DMS153 (cell line): ENCODE measurements at regions not wholly inside any gene's neighbourhood (a gene's known extent, or its start where the extent isn't known, plus 50 kb on each side); places are given as distances from the start of the nearest gene placed in this dataset.
A peak's percentile ranks its signal among the peaks of the same experiment; 100 is the strongest.

Experiments used
- DNase-seq: peaks from one replicate; lab custom pipeline; 2025; lab: John Stamatoyannopoulos, UW

DNA sequence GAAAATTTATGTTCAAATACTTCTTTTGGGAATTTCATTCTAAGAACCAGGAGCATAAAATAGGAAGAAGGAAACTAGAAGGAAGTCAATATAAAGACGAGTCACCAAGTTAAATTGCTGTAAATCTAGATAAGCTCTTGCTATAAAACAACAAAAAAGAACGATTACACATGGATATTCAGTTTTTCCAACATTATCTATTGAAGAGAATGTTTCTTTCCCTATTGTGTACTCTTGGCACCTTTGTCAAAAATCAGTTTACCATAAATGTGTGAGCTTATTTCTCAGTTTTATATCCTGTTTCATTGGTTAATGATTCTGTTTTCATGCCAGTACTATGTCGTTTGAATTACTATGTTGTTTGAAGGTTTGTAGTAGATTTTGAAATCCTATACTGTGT lies 536.3 kb upstream of the MKI67 start:
- no peak for DNase-seq

- DNase-seq = no peak
These were observed 538.5 kb upstream of the MKI67 start for GRCh38 chr10:128664729-128665128.

DNA sequence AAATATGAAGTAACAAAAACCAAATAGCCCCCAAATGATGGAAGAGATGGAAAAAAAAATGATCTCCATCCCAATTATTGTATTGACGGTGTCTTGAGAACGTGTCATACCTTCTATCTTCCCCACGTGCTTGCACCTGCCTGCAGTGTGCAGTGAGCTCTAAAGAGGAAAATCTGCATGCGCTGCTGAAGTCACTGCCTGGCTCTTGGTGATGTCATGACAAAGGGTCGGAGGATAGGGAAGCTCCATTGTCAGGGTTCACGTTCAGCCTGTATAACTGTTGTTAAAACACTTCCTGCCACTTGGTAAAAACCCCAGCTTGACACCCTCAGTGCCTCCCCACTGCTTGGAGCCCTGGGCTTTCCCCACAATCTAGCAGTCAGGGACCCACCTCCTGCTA lies 549.2 kb upstream of the MKI67 start:
- no peak for DNase-seq

GRCh38 chr10:128680116-128680515 lies 553.9 kb upstream of the MKI67 start:
- no peak for DNase-seq

- DNase-seq = no peak
These were observed 558.0 kb upstream of the MKI67 start for GRCh38 chr10:128684215-128684614.

DNA sequence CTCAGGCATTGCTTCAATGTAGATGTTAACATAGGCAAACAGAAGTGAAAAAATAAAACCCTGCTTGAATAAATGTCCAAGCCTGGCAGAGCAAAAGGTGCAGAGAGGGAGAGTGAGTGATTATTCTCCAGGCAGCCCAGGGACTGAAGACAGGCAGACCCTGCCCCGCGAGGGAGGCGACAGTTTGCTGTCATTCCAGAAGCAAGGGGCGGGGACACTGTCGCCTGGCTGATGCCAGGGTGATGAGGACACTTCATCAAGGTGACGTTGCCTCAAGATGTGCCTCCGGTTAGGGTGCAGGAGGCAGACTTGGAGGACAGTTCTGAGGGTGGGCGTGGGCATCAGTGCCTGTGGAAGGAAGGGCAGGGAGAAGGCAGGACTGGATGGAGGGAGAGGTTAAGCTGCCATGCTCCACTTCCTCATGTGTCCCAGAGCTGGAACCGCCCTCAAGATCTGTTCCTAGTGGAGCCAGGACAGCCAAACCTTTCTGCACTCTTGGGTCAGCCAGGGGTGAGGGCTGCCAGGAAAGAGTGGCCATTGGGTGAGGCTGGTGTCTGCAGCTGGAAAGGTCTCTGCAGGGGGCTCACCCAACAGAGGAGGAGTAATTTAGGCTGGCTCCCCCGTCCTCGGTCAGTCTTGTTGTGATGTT lies 560.5 kb upstream of the MKI67 start:
- DNase-seq = no peak

- no peak for DNase-seq
These were observed 561.2 kb upstream of the MKI67 start for GRCh38 chr10:128687408-128687807.

DNA sequence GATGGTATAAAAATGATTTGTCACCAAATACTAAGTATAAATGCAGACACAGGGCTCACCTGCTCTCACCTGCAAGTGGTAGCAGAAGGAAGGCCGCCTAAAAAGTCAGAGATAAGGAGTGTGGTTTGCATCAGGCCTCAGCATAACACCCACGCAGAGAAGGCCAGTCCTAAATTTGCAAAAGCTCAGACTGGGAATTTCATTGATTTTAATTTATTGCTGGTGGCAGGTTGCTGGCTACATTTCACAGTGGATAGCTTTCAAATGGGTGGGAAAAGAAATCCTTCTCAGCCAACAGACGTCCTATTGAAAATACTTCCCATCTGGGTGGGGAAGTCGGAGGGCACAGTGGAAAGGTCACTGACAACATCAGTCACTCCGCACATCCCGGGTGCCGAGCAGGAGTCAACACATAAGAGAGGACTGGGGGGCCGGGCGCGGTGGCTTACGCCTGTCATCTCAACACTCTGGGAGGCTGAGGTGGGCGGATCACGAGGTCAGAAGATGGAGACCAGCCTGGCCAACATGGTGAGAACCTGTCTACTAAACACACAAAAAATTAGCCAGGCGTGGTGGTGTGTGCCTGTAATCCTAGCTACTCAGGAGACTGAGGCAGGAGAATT lies 561.8 kb upstream of the MKI67 start:
- no peak for DNase-seq

- no peak for DNase-seq
These were observed 563.4 kb upstream of the MKI67 start for GRCh38 chr10:128689667-128690066.

DNA sequence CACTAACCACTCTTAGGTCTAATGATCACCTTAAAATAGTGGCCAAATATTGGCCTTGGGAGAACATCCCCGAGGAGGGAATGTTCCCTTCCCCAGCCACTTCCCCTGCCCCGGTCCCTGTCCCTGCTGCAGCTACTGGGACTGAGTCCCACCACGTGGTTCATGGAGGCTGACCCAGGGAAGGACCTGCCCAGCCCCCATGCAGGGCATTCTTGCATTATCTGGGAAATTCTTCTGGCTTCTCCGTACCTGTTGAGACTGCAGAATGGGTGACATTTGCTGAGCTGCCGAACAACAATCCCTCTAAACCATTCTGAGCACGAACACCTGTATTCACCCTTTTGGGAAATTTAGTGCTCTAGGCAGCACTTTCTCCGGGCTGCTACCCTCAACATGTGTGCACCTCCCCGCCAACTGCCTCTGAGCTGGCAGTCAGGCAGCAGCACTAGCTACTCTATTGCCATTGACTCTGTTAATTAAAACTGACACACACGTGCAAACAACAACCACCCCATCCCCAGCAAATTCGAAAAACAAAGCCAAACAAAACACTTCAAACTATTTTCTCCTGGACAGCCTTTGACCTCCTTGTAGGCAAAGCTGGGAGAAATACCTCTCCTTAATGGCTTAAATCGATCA lies 567.4 kb upstream of the MKI67 start:
- DNase-seq = no peak

- no peak for DNase-seq
These were observed 568.1 kb upstream of the MKI67 start for GRCh38 chr10:128694168-128694850.

- no peak for DNase-seq
These were observed 568.9 kb upstream of the MKI67 start for GRCh38 chr10:128694851-128695725.

DNA sequence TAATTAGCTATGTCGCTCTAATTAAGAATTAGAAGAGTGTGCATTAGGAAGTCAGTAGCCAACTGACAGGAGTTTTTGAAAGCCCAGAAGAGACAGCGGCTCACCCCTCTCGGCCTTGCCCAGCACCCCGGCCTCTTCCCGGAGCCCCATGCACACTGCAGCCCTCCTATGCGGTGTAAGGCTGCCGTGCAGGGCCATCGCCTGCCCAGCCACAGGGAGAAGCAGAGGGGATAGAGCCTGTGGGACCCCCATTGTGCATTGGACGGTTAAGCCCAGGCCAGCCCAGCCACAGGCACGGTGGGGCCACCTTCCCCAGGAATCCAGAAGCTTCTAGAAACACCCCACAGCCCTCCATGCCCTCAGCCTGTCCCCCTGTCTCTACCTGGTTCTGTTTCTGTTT lies 569.7 kb upstream of the MKI67 start:
- DNase-seq = no peak

GRCh38 chr10:128697437-128697836 lies 571.2 kb upstream of the MKI67 start:
- DNase-seq = no peak

GRCh38 chr10:128701381-128701780 lies 575.2 kb upstream of the MKI67 start:
- no peak for DNase-seq

DNA sequence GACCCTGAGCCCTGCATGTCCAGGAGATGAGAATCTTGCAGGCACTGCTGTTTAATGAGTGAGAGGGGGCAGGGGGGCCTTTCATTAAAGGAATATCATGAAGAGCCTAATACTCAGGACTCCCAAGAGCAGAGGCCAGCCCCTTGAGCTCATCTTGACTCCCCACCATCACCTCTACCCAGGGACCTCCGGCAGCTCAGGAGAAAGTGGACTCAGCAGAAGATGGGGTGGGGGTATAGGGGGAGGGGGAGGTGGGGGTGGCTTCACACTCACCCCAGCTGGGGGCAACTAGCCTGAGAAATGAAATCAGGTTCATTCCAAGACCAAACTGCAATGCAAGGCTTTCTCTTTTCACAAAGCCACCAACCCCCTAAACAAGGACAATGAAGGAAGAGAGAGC lies 575.6 kb upstream of the MKI67 start:
- DNase-seq = no peak

DNA sequence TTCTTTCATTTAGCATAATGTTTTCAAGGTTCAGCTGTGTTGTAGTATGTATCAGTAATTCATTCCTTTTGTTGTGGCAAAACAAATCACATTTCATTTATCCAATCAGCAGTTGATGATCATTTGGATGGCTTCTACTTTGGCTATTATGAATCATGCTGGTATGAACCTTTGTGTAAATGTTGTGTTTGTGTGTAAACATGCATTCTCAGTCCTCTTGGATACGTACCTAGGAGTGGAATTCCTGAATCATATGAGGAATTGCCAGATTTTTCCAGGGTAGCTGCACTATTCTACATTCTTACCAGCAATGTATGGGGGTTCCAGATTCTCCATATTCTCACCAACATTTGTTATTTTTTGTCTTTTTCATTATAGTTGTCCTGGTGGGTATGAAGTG lies 578.5 kb upstream of the MKI67 start:
- no peak for DNase-seq

GRCh38 chr10:128708182-128708581 lies 582.0 kb upstream of the MKI67 start:
- DNase-seq = peak; percentile 3

DNA sequence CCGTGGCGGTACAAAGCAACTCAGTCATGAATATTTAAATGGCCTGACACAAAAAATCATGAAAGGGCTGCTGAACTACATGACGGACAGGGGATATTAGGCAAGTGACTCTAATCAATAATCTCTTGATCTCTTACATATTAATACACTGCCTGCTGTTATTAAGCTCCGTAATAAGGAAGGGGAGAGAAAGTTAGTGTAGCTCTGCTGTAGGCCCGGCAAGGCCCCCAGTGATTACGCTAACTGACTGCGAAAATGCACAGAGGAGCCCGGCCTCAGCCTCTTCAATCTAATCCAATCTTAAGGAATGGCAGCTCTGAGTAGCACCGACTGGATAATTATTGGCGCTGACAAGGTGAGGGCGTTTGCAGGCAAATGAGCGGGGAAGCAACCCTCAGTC lies 583.5 kb upstream of the MKI67 start:
- no peak for DNase-seq

DNA sequence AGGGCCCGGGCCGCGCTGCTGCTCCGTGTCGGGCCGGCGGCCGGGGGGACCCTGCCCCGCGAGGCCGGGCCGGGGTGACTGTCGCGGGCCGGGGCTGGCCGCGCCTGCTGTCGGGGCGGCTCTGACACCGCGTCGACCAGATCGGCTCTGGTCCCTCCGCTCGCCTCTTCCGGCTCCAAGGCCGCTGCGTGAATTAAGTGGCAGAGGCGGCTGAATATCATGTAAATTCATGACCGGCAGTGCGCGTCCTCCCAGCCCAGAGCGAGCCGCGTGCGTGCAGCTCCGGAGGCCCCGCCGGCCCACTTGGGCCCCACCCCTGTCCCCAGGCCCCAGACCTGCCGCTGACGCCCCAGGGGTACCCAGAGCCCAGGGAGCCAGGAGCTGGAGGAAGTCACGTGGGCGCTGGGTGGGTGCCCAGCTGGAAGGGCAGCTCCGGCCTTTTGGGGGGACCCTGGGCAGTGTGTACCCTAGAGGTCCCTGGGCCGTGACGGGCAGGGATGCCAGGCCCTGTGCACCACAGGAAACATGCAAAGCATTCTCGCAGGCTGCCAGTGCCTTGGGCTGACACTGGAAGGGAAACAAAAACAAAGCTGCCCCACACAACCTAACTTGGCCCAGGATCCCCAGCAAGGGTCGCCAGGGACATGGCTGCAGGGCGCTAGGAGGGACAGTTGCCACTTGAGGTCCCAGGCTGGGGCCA lies 584.0 kb upstream of the MKI67 start:
- no peak for DNase-seq

DNA sequence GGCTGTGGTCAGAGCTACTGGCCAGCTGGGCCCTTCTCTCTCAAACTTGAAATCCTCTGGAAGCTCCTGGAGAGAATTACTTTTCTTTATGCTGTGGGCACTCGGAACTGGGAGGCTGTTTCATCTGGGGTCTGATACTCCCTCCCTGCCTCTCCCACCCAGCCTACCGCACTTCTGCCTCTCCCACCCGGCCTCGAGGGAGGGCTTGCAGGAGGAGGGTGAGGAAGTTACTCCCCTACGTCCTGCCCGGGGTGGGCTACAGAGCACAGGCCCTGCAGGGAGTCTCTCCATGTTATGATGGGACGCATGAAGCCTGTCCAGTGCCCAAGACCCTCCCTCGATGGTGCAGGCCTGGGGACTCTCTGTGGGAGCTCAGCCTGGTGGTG lies 584.6 kb upstream of the MKI67 start:
- no peak for DNase-seq

DNA sequence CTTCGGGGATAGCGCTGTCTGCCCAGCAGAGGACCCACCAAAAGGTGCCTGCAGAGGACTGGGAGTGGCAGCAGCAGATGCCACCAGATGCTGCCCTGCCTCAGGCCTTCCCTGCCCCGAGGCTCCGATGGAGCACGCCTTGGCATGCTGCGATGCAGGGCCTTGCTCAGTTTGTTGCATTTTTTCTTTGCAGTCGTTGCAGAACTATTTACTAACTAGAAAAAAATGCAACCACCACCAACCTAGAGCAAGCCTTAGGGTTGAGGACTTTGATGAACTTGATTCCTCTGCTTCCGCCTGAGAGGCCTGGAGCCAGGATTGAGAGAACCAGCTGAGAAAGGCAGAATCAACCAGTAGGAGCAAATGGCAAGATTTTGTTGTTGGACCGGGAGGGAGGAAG lies 585.6 kb upstream of the MKI67 start:
- DNase-seq = no peak
